B cell (primary cell): ENCODE measurements at regions not wholly inside any gene's neighbourhood (a gene's known extent, or its start where the extent isn't known, plus 50 kb on each side); places are given as distances from the start of the nearest gene placed in this dataset.

Experiments
- ATAC-seq: fragments of 200-7000 bp; cut with Tn5 transposase; one replicate; pipeline ENCODE4 v1.10.0; 2021; ENCODE audit warnings: low read depth, mild to moderate bottlenecking, moderate number of reproducible peaks, moderate library complexity
- CTCF ChIA-PET: fragments of 350-600 bp; sonication (Branson Sonifier 250); formaldehyde crosslinking; loops from one replicate; lab custom pipeline; 2021; ENCODE audit warnings: antibody characterized with exemption, inconsistent platforms; lab: Charles Lee
- POLR2A ChIA-PET: fragments of 350-600 bp; sonication (Branson Sonifier 250); formaldehyde crosslinking; loops from one replicate; lab custom pipeline; 2021; ENCODE audit warnings: antibody characterized with exemption; lab: Charles Lee
- DNase-seq: peaks from one replicate; pipeline ENCODE4 v3.0.0; 2013
- H2AFZ ChIP-seq: 2 replicates; pipeline ENCODE4 v1.6.1; 2012; ENCODE audit warnings: mild to moderate bottlenecking, low read depth, low read length; ENCODE audit not compliant: insufficient read depth, poor library complexity, severe bottlenecking
- H3K27ac ChIP-seq, 2 donors: 1 replicate in 1 of 2; 2 replicates in 1 of 2; pipeline ENCODE4 v1.5.1; 2012 to 2013; ENCODE audit warnings: low read length in 2 of 2, mild to moderate bottlenecking in 2 of 2, moderate library complexity in 1 of 2
- H3K27me3 ChIP-seq, 4 experiments: fragments of 200-600 bp in 1 of 4; sonication (generic) in 1 of 4; replicated peaks in 1 of 4; 1 replicate in 2 of 4; 2 replicates in 2 of 4; pipeline versions ENCODE4 v1.6.1 to v1.7.0; 2013 to 2016; ENCODE audit warnings: low read length in 3 of 4, mild to moderate bottlenecking in 2 of 4, mixed read lengths in 1 of 4, moderate library complexity in 1 of 4; ENCODE audit not compliant: insufficient read depth in 4 of 4, control insufficient read depth in 3 of 4; ENCODE audit errors: control extremely low read depth in 1 of 4
- H3K36me3 ChIP-seq, 2 experiments: replicated peaks in 1 of 2; 1 replicate in 1 of 2; 2 replicates in 1 of 2; pipeline versions ENCODE4 v1.6.1 to v1.7.1; 2013; ENCODE audit warnings: low read length in 1 of 2; ENCODE audit not compliant: insufficient read depth in 2 of 2, control insufficient read depth in 1 of 2; ENCODE audit errors: control extremely low read depth in 1 of 2, extremely low read depth in 1 of 2
- H3K4me1 ChIP-seq, 2 donors: fragments of 200-600 bp in 1 of 2; sonication (generic) in 1 of 2; 1 replicate in 1 of 2; 2 replicates in 1 of 2; pipeline versions ENCODE4 v1.5.1 to v1.6.1; 2013 to 2017; ENCODE audit warnings: low read length in 2 of 2; ENCODE audit not compliant: control insufficient read depth in 2 of 2, insufficient read depth in 2 of 2
- H3K4me2 ChIP-seq: replicated peaks from 2 replicates; pipeline ENCODE3; 2012; ENCODE audit warnings: mild to moderate bottlenecking, low read depth, low read length; ENCODE audit not compliant: poor library complexity, severe bottlenecking
- H3K4me3 ChIP-seq, 5 experiments: fragments of 200-600 bp in 1 of 5; sonication (generic) in 1 of 5; 1 replicate in 3 of 5; 2 replicates in 2 of 5; pipeline versions ENCODE4 v1.5.1 to v1.7.0; 2011 to 2016; ENCODE audit warnings: low read length in 4 of 5, mild to moderate bottlenecking in 4 of 5, low read depth in 2 of 5, control low read depth in 1 of 5, moderate library complexity in 1 of 5; ENCODE audit not compliant: insufficient read depth in 1 of 5; ENCODE audit errors: control extremely low read depth in 1 of 5, extremely low read depth in 1 of 5
- H3K79me2 ChIP-seq: fragments of 200-600 bp; sonication (generic); one replicate; pipeline ENCODE4 v1.6.0; 2016; ENCODE audit warnings: low read length; ENCODE audit not compliant: control insufficient read depth, insufficient read depth
- H3K9ac ChIP-seq: fragments of 200-600 bp; sonication (generic); 2 replicates; pipeline ENCODE4 v1.6.1; 2017; ENCODE audit warnings: mild to moderate bottlenecking, low read length, moderate library complexity
- H3K9me3 ChIP-seq, 3 donors: one replicate each; pipeline versions ENCODE4 v1.6.1 to v1.7.1; 2013; ENCODE audit warnings: low read length in 2 of 3; ENCODE audit not compliant: control insufficient read depth in 2 of 3, insufficient read depth in 1 of 3; ENCODE audit errors: control extremely low read depth in 1 of 3
- H4K20me1 ChIP-seq: 2 replicates; pipeline ENCODE4 v1.6.0; 2012; ENCODE audit warnings: mild to moderate bottlenecking, low read length; ENCODE audit not compliant: insufficient read depth, control insufficient read depth, poor library complexity, severe bottlenecking
- H3K27ac Mint-ChIP-seq: one replicate; pipeline ENCODE4 v1.8.0; 2021; ENCODE audit warnings: mixed read lengths
- H3K27me3 Mint-ChIP-seq: one replicate; pipeline ENCODE4 v1.8.0; 2021; ENCODE audit warnings: mixed read lengths
- H3K4me1 Mint-ChIP-seq: one replicate; pipeline ENCODE4 v1.8.0; 2021; ENCODE audit warnings: mixed read lengths
- H3K4me3 Mint-ChIP-seq: one replicate; pipeline ENCODE4 v1.8.0; 2021; ENCODE audit warnings: mixed read lengths
- H3K9me3 Mint-ChIP-seq: one replicate; pipeline ENCODE4 v1.8.0; 2022; ENCODE audit warnings: mixed read lengths; ENCODE audit not compliant: insufficient read depth
- EZH2 ChIP-seq: IDR thresholded peaks from 2 replicates; pipeline ENCODE4 v1.6.1; 2012; ENCODE audit warnings: borderline replicate concordance, low read depth, mild to moderate bottlenecking, moderate library complexity, low read length; ENCODE audit not compliant: insufficient read depth, poor library complexity, severe bottlenecking
- WGBS: methylation state at CpG from one replicate; pipeline ENCODE4 v1.1.5; 2013; ENCODE audit warnings: missing lambda C conversion rate; ENCODE audit not compliant: insufficient coverage; 5-methylcytosine and 5-hydroxymethylcytosine counted together
- intact Hi-C: fragments of 100-400 bp; cut with micrococcal nuclease; formaldehyde crosslinking; loops from one replicate; pipeline ENCODE4 v1.10.0; 2022
- TF ChIP-seq, protein P1 (sequence below): fragments of 200-600 bp; IDR thresholded peaks from one replicate; pipeline ENCODE4 v1.8.0; 2022; ENCODE audit warnings: antibody characterized with exemption, mild to moderate bottlenecking

DNA sequence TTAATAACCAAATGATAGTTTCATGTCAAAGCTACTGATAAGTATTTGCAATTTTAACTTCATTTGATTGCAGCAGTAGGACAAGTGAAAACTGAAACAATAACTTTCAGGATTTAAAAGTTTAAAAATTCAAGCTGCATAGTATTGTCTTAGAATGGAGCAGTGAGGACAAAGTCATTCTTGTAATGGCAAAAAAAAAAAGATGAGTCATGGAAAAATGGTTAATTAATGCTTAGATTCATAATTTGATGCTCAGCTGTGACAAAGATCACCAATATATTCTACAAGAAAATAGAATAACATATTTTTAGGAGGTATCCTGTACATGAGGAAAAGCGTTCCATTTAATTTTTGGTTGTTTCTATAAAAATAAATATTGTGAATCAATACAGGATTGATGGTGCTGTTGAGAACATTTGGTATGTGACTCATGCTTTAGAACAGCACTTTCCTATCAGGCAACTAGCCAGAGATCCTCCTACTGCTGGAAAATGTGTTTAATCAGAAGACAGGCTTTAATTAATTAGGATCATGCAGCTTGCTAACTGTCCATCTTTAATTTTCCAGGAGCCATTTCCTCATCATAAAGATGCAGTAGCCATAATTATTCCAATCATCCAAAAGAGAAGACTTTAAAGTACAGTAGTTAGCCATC lies 239.0 kb upstream of the MMADHC start:
- WGBS = no CpG with 5 or more reads among the region's 1 CpG
- Mint-ChIP-seq H3K4me1 (no peaks in the 10 kb centered on the region), H3K27me3 (no peaks in the 10 kb centered on the region), H3K4me3 (no peak overlapping the region), H3K9me3 (peaks cover 5% of the 10 kb centered on the region), H3K27ac (no peak overlapping the region)
- no peak for ATAC-seq
- ChIA-PET POLR2A (no interaction called here), CTCF (no interaction called here)
- H3K27ac ChIP-seq = no peak overlapping the region
- no peak overlapping the region for H3K4me2 ChIP-seq
- H3K9ac ChIP-seq = no peak overlapping the region
- H3K4me3 ChIP-seq = no peak overlapping the region
- no peak for DNase-seq
- intact Hi-C loops = no loop called here
- no peaks in the 10 kb centered on the region for H4K20me1 ChIP-seq
- no peaks in the 10 kb centered on the region for H3K36me3 ChIP-seq
- H3K27me3 ChIP-seq = no peaks in the 10 kb centered on the region
- H3K9me3 ChIP-seq = no peaks in the 10 kb centered on the region
- no peak for TF ChIP-seq EZH2
- TF ChIP-seq, protein P1, sequence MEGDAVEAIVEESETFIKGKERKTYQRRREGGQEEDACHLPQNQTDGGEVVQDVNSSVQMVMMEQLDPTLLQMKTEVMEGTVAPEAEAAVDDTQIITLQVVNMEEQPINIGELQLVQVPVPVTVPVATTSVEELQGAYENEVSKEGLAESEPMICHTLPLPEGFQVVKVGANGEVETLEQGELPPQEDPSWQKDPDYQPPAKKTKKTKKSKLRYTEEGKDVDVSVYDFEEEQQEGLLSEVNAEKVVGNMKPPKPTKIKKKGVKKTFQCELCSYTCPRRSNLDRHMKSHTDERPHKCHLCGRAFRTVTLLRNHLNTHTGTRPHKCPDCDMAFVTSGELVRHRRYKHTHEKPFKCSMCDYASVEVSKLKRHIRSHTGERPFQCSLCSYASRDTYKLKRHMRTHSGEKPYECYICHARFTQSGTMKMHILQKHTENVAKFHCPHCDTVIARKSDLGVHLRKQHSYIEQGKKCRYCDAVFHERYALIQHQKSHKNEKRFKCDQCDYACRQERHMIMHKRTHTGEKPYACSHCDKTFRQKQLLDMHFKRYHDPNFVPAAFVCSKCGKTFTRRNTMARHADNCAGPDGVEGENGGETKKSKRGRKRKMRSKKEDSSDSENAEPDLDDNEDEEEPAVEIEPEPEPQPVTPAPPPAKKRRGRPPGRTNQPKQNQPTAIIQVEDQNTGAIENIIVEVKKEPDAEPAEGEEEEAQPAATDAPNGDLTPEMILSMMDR = no peak
- H2AFZ ChIP-seq = no peak overlapping the region
- no peaks in the 10 kb centered on the region for H3K79me2 ChIP-seq
- no peaks in the 10 kb centered on the region for H3K4me1 ChIP-seq

DNA sequence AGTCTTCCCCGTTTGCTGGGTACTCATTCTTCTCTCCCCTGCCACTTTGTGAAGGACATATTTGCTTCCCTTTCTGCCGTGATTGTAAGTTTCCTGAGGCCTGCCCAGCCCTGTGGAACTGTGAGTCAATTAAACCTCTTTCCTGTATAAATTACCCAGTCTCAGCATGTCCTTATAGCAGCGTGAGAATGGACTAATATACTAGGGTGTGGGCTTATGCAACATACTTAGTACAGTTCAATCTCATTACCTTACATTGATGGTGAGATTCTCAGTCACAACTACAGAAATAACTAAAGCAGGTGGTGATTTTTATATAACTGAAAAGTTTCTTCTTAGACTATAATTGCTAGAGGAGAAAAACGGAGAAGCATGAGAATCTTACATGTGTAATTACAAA lies 237.9 kb upstream of the MMADHC start:
- Histone ChIP-seq H2AFZ (no peak overlapping the region), H3K27me3 (no peaks in the 10 kb centered on the region), H3K36me3 (no peaks in the 10 kb centered on the region), H3K4me1 (no peaks in the 10 kb centered on the region), H3K4me3 (no peak overlapping the region), H3K4me2 (no peak overlapping the region), H3K9ac (no peak overlapping the region), H4K20me1 (no peaks in the 10 kb centered on the region), H3K9me3 (no peaks in the 10 kb centered on the region), H3K27ac (no peak overlapping the region), H3K79me2 (no peaks in the 10 kb centered on the region)
- ChIA-PET CTCF (no interaction called here), POLR2A (no interaction called here)
- peaks cover 5% of the 10 kb centered on the region for H3K9me3 Mint-ChIP-seq
- TF ChIP-seq, protein P1 = no peak
- no peak for TF ChIP-seq EZH2
- ATAC-seq (no peak), DNase-seq (no peak)
- intact Hi-C loops = no loop called here
- no peaks in the 10 kb centered on the region for H3K4me1 Mint-ChIP-seq
- no peak overlapping the region for H3K27ac Mint-ChIP-seq
- no peaks in the 10 kb centered on the region for H3K27me3 Mint-ChIP-seq
- no CpG with 5 or more reads among the region's 4 CpGs for WGBS
- H3K4me3 Mint-ChIP-seq = no peak overlapping the region
